ENCODE measurements at regions not wholly inside any gene's neighbourhood (a gene's known extent, or its start where the extent isn't known, plus 50 kb on each side); places are given as distances from the start of the nearest gene placed in this dataset.

DNA sequence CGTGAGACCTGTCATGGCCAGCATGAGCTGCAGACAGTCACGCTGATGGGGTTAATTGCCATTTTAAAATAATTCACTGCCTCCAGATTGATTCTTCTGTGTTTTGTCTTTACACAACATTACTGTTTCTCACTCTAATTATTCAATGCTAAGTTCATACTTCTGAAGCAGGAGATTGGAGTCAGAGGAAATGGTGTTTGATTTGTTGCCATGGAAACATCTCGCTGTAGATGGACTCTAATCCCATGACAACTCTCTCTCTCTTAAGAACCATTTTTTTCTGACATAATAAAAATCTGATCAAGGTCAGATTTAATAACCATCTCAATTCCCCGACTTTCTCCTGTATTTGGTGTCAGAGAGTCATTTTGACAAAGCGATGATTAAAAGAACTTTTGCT lies 209.0 kb downstream of the IDS start:
- no peak for TF ChIP-seq POLR2A (IDR thresholded peaks at IDR 0.05)
- TF ChIP-seq, protein P1, sequence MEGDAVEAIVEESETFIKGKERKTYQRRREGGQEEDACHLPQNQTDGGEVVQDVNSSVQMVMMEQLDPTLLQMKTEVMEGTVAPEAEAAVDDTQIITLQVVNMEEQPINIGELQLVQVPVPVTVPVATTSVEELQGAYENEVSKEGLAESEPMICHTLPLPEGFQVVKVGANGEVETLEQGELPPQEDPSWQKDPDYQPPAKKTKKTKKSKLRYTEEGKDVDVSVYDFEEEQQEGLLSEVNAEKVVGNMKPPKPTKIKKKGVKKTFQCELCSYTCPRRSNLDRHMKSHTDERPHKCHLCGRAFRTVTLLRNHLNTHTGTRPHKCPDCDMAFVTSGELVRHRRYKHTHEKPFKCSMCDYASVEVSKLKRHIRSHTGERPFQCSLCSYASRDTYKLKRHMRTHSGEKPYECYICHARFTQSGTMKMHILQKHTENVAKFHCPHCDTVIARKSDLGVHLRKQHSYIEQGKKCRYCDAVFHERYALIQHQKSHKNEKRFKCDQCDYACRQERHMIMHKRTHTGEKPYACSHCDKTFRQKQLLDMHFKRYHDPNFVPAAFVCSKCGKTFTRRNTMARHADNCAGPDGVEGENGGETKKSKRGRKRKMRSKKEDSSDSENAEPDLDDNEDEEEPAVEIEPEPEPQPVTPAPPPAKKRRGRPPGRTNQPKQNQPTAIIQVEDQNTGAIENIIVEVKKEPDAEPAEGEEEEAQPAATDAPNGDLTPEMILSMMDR (IDR thresholded peaks at IDR 0.05) = no peak

Measured in esophagus squamous epithelium (tissue), 4 donors.